ENCODE measurements at regions not wholly inside any gene's neighbourhood (a gene's known extent, or its start where the extent isn't known, plus 50 kb on each side); places are given as distances from the start of the nearest gene placed in this dataset.

- no peak for DNase-seq
- H3K27ac Mint-ChIP-seq = no peak overlapping the region
- Histone ChIP-seq H3K9me3 (ENCODE audit: control insufficient read depth in 2 of 2, low read length in 2 of 2) (no peaks in the 10 kb centered on the region), H3K4me3 (ENCODE audit: low read depth, low read length) (no peak overlapping the region), H3K36me3 (ENCODE audit: control insufficient read depth, insufficient read depth, low read length) (no peaks in the 10 kb centered on the region), H3K27me3 (ENCODE audit: control insufficient read depth, insufficient read depth, low read length) (no peaks in the 10 kb centered on the region), H3K27ac (ENCODE audit: insufficient read depth, low read length, poor library complexity, severe bottlenecking) (no peak overlapping the region), H3K4me1 (ENCODE audit: control insufficient read depth, insufficient read depth, low read length, poor library complexity, severe bottlenecking) (no peaks in the 10 kb centered on the region)
- no peak for ATAC-seq (ENCODE audit: low read depth in 2 of 2)
- H3K4me1 Mint-ChIP-seq = no peaks in the 10 kb centered on the region
- peaks cover 19% of the 10 kb centered on the region for H3K27me3 Mint-ChIP-seq
- H3K9me3 Mint-ChIP-seq = peaks cover 0 to 7% (median 0%) of the 10 kb centered on the region in 7 donors
- no peak overlapping the region for H3K4me3 Mint-ChIP-seq
- no peaks in the 10 kb centered on the region for H3K36me3 Mint-ChIP-seq
These were observed 196.2 kb upstream of the TUT7 start for GRCh38 chr9:86550401-86550800.

DNA sequence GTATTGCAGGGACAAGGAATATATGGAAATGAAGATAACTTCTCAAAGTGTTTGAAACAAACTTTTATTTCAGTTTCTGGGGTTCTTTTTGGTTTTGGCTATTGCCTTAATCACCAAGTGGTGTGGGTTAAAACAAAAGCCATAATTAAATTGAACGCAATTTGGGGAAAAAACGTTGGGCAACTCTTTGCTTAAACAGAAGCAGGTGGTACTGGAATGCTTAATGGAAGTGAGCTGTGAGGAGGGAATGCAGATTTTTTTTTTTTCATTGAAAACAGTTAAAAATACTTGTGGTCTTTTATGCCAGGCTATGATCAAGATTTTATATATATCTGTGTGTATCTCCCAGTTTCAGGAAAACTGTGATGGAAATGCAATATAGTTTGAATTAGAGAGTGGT, 195.7 kb upstream of the TUT7 start:
- no peaks in the 10 kb centered on the region for H3K9me3 ChIP-seq (ENCODE audit: control insufficient read depth in 2 of 2, low read length in 2 of 2)
- Mint-ChIP-seq H3K36me3 (no peaks in the 10 kb centered on the region), H3K4me3 (no peak overlapping the region), H3K4me1 (no peaks in the 10 kb centered on the region), H3K9me3 (peaks cover 0 to 7% (median 0%) of the 10 kb centered on the region in 7 donors), H3K27me3 (peaks cover 19% of the 10 kb centered on the region), H3K27ac (no peak overlapping the region)
- no peak overlapping the region for H3K27ac ChIP-seq (ENCODE audit: insufficient read depth, low read length, poor library complexity, severe bottlenecking)
- H3K36me3 ChIP-seq (ENCODE audit: control insufficient read depth, insufficient read depth, low read length) = no peaks in the 10 kb centered on the region
- no peak overlapping the region for H3K4me3 ChIP-seq (ENCODE audit: low read depth, low read length)
- H3K27me3 ChIP-seq (ENCODE audit: control insufficient read depth, insufficient read depth, low read length) = no peaks in the 10 kb centered on the region
- H3K4me1 ChIP-seq (ENCODE audit: control insufficient read depth, insufficient read depth, low read length, poor library complexity, severe bottlenecking) = no peaks in the 10 kb centered on the region
- DNase-seq = no peak
- no peak for ATAC-seq (ENCODE audit: low read depth in 2 of 2)

- Histone ChIP-seq H3K36me3 (ENCODE audit: control insufficient read depth, insufficient read depth, low read length) (no peaks in the 10 kb centered on the region), H3K9me3 (ENCODE audit: control insufficient read depth in 2 of 2, low read length in 2 of 2) (no peaks in the 10 kb centered on the region), H3K27me3 (ENCODE audit: control insufficient read depth, insufficient read depth, low read length) (no peaks in the 10 kb centered on the region), H3K4me3 (ENCODE audit: low read depth, low read length) (no peak overlapping the region), H3K27ac (ENCODE audit: insufficient read depth, low read length, poor library complexity, severe bottlenecking) (no peak overlapping the region), H3K4me1 (ENCODE audit: control insufficient read depth, insufficient read depth, low read length, poor library complexity, severe bottlenecking) (no peaks in the 10 kb centered on the region)
- H3K4me3 Mint-ChIP-seq = no peak overlapping the region
- no peak overlapping the region for H3K27ac Mint-ChIP-seq
- no peaks in the 10 kb centered on the region for H3K36me3 Mint-ChIP-seq
- H3K9me3 Mint-ChIP-seq = peaks cover 0 to 7% (median 0%) of the 10 kb centered on the region in 7 donors
- ATAC-seq (ENCODE audit: low read depth in 2 of 2) (no peak), DNase-seq (no peak)
- peaks cover 19% of the 10 kb centered on the region for H3K27me3 Mint-ChIP-seq
- H3K4me1 Mint-ChIP-seq = no peaks in the 10 kb centered on the region
These were observed 195.2 kb upstream of the TUT7 start for GRCh38 chr9:86549401-86549811.

GRCh38 chr9:86548220-86548619, 194.0 kb upstream of the TUT7 start:
- Histone ChIP-seq H3K4me3 (ENCODE audit: low read depth, low read length) (no peak overlapping the region), H3K36me3 (ENCODE audit: control insufficient read depth, insufficient read depth, low read length) (no peaks in the 10 kb centered on the region), H3K9me3 (ENCODE audit: control insufficient read depth in 2 of 2, low read length in 2 of 2) (no peaks in the 10 kb centered on the region), H3K4me1 (ENCODE audit: control insufficient read depth, insufficient read depth, low read length, poor library complexity, severe bottlenecking) (no peaks in the 10 kb centered on the region), H3K27ac (ENCODE audit: insufficient read depth, low read length, poor library complexity, severe bottlenecking) (no peak overlapping the region), H3K27me3 (ENCODE audit: control insufficient read depth, insufficient read depth, low read length) (no peaks in the 10 kb centered on the region)
- no peak overlapping the region for H3K4me3 Mint-ChIP-seq
- H3K27me3 Mint-ChIP-seq = peaks cover 15% of the 10 kb centered on the region
- H3K27ac Mint-ChIP-seq = no peak overlapping the region
- H3K4me1 Mint-ChIP-seq = no peaks in the 10 kb centered on the region
- no peak for ATAC-seq (ENCODE audit: low read depth in 2 of 2)
- no peaks in the 10 kb centered on the region for H3K36me3 Mint-ChIP-seq
- H3K9me3 Mint-ChIP-seq = peaks cover 0 to 7% (median 0%) of the 10 kb centered on the region in 7 donors
- no peak for DNase-seq

GRCh38 chr9:86547571-86547970, 193.4 kb upstream of the TUT7 start:
- no peak for ATAC-seq (ENCODE audit: low read depth in 2 of 2)
- no peaks in the 10 kb centered on the region for H3K27me3 ChIP-seq (ENCODE audit: control insufficient read depth, insufficient read depth, low read length)
- no peak overlapping the region for H3K27ac ChIP-seq (ENCODE audit: insufficient read depth, low read length, poor library complexity, severe bottlenecking)
- H3K4me1 ChIP-seq (ENCODE audit: control insufficient read depth, insufficient read depth, low read length, poor library complexity, severe bottlenecking) = no peaks in the 10 kb centered on the region
- Mint-ChIP-seq H3K4me3 (no peak overlapping the region), H3K9me3 (peaks cover 0 to 5% (median 0%) of the 10 kb centered on the region in 7 donors), H3K27ac (no peak overlapping the region), H3K36me3 (no peaks in the 10 kb centered on the region), H3K4me1 (no peaks in the 10 kb centered on the region), H3K27me3 (peaks cover 10% of the 10 kb centered on the region)
- no peaks in the 10 kb centered on the region for H3K36me3 ChIP-seq (ENCODE audit: control insufficient read depth, insufficient read depth, low read length)
- DNase-seq = no peak
- H3K4me3 ChIP-seq (ENCODE audit: low read depth, low read length) = no peak overlapping the region
- no peaks in the 10 kb centered on the region for H3K9me3 ChIP-seq (ENCODE audit: control insufficient read depth in 2 of 2, low read length in 2 of 2)

DNA sequence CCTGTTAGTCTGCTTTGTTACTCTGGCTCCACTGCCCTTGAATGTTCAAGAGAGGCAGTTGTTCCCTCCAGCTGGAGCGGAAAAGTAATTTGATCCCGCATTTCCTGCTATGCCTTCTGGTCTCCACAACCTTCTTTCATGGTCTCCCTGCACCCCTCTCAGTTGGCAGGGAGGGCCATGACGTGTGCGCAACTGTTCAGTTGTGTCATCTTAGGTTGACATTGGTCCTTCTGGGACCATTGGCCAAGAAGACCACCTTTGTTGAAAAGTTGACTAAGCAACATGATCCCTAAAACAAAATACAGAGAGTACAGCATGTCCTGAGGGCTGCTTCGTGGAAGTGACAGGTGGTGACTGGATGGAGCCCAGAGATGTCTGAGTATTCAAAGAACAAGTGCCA, 192.5 kb upstream of the TUT7 start:
- H3K9me3 Mint-ChIP-seq = peaks cover 0 to 5% (median 0%) of the 10 kb centered on the region in 7 donors
- no peaks in the 10 kb centered on the region for H3K36me3 ChIP-seq (ENCODE audit: control insufficient read depth, insufficient read depth, low read length)
- peaks cover 9% of the 10 kb centered on the region for H3K27me3 Mint-ChIP-seq
- no peak for DNase-seq
- H3K4me3 Mint-ChIP-seq = no peak overlapping the region
- no peak overlapping the region for H3K27ac ChIP-seq (ENCODE audit: insufficient read depth, low read length, poor library complexity, severe bottlenecking)
- H3K36me3 Mint-ChIP-seq = no peaks in the 10 kb centered on the region
- ATAC-seq (ENCODE audit: low read depth in 2 of 2) = no peak
- H3K4me3 ChIP-seq (ENCODE audit: low read depth, low read length) = no peak overlapping the region
- no peak overlapping the region for H3K27ac Mint-ChIP-seq
- no peaks in the 10 kb centered on the region for H3K4me1 ChIP-seq (ENCODE audit: control insufficient read depth, insufficient read depth, low read length, poor library complexity, severe bottlenecking)
- no peaks in the 10 kb centered on the region for H3K9me3 ChIP-seq (ENCODE audit: control insufficient read depth in 2 of 2, low read length in 2 of 2)
- no peaks in the 10 kb centered on the region for H3K27me3 ChIP-seq (ENCODE audit: control insufficient read depth, insufficient read depth, low read length)
- no peaks in the 10 kb centered on the region for H3K4me1 Mint-ChIP-seq

GRCh38 chr9:86545090-86545489, 190.9 kb upstream of the TUT7 start:
- H3K4me1 Mint-ChIP-seq = no peaks in the 10 kb centered on the region
- Histone ChIP-seq H3K36me3 (ENCODE audit: control insufficient read depth, insufficient read depth, low read length) (no peaks in the 10 kb centered on the region), H3K27me3 (ENCODE audit: control insufficient read depth, insufficient read depth, low read length) (no peaks in the 10 kb centered on the region), H3K27ac (ENCODE audit: insufficient read depth, low read length, poor library complexity, severe bottlenecking) (no peak overlapping the region), H3K4me3 (ENCODE audit: low read depth, low read length) (no peak overlapping the region), H3K9me3 (ENCODE audit: control insufficient read depth in 2 of 2, low read length in 2 of 2) (no peaks in the 10 kb centered on the region), H3K4me1 (ENCODE audit: control insufficient read depth, insufficient read depth, low read length, poor library complexity, severe bottlenecking) (no peaks in the 10 kb centered on the region)
- H3K27me3 Mint-ChIP-seq = peaks cover 5% of the 10 kb centered on the region
- no peak for ATAC-seq (ENCODE audit: low read depth in 2 of 2)
- H3K27ac Mint-ChIP-seq = no peak overlapping the region
- peaks cover 0 to 2% (median 0%) of the 10 kb centered on the region in 7 donors for H3K9me3 Mint-ChIP-seq
- no peak for DNase-seq
- no peak overlapping the region for H3K4me3 Mint-ChIP-seq
- H3K36me3 Mint-ChIP-seq = no peaks in the 10 kb centered on the region

GRCh38 chr9:86541014-86541570, 186.9 kb upstream of the TUT7 start:
- H3K9me3 ChIP-seq (ENCODE audit: control insufficient read depth in 2 of 2, low read length in 2 of 2) = no peaks in the 10 kb centered on the region
- DNase-seq (no peak), ATAC-seq (ENCODE audit: low read depth in 2 of 2) (no peak)
- Mint-ChIP-seq H3K9me3 (peaks cover 0 to 2% (median 0%) of the 10 kb centered on the region in 7 donors), H3K4me1 (no peaks in the 10 kb centered on the region), H3K4me3 (no peak overlapping the region), H3K36me3 (no peaks in the 10 kb centered on the region), H3K27ac (no peak overlapping the region), H3K27me3 (no peaks in the 10 kb centered on the region)
- no peaks in the 10 kb centered on the region for H3K27me3 ChIP-seq (ENCODE audit: control insufficient read depth, insufficient read depth, low read length)
- H3K4me3 ChIP-seq (ENCODE audit: low read depth, low read length) = no peak overlapping the region
- no peak overlapping the region for H3K27ac ChIP-seq (ENCODE audit: insufficient read depth, low read length, poor library complexity, severe bottlenecking)
- H3K4me1 ChIP-seq (ENCODE audit: control insufficient read depth, insufficient read depth, low read length, poor library complexity, severe bottlenecking) = no peaks in the 10 kb centered on the region
- no peaks in the 10 kb centered on the region for H3K36me3 ChIP-seq (ENCODE audit: control insufficient read depth, insufficient read depth, low read length)

Measured in CD4-positive, CD25-positive, alpha-beta regulatory T cell (primary cell).